ENCODE measurements at regions not wholly inside any gene's neighbourhood (a gene's known extent, or its start where the extent isn't known, plus 50 kb on each side); places are given as distances from the start of the nearest gene placed in this dataset.

GRCh38 chr2:181196401-181196800 lies 216.0 kb downstream of the UBE2E3 start:
- no peak for ATAC-seq
- no peaks in the 10 kb centered on the region for H3K9me2 ChIP-seq (ENCODE audit: insufficient read depth)
- DNase-seq (ENCODE audit: low read depth, low spot score), result no peak
- no peak overlapping the region for H2AFZ ChIP-seq (ENCODE audit: low read depth, low read length, poor library complexity, severe bottlenecking)
- no peaks in the 10 kb centered on the region for H3K79me2 ChIP-seq (ENCODE audit: insufficient read depth, low read length)
- no peak for TF ChIP-seq YY1 (IDR thresholded peaks at IDR 0.05; ENCODE audit: extremely low read depth, insufficient replicate concordance, low read depth, low read length)
- TF ChIP-seq RAD21 (IDR thresholded peaks at IDR 0.05; ENCODE audit: low read depth), result no peak
- no peak for TF ChIP-seq SIN3A (IDR thresholded peaks at IDR 0.05; ENCODE audit: low read depth)
- TF ChIP-seq ZBTB33 (IDR thresholded peaks at IDR 0.05; ENCODE audit: extremely low read depth, insufficient replicate concordance, low read length), result no peak
- no peak for TF ChIP-seq ELF1 (IDR thresholded peaks at IDR 0.05; ENCODE audit: borderline replicate concordance, low read depth)
- no peak for TF ChIP-seq REST (IDR thresholded peaks at IDR 0.05; ENCODE audit: low read depth)
- TF ChIP-seq JUND (IDR thresholded peaks at IDR 0.05), result no peak
- no peak for TF ChIP-seq FOSL1 (IDR thresholded peaks at IDR 0.05; ENCODE audit: low read depth)
- no peak for TF ChIP-seq CTCF (IDR thresholded peaks at IDR 0.05 in 2 of 3, conservative IDR thresholded peaks at IDR 0.05 in 1 of 3; ENCODE audit: borderline replicate concordance in 1 of 3, insufficient read depth in 1 of 3, low read depth in 2 of 3, low read length in 2 of 3)
- TF ChIP-seq POLR2AphosphoS5 (IDR thresholded peaks at IDR 0.05; ENCODE audit: low read depth, low read length), result no peak
- no peak for TF ChIP-seq CEBPB (IDR thresholded peaks at IDR 0.05; ENCODE audit: low read depth)
- ChIA-PET RAD21 (ENCODE audit: low non-redundant PET in 1 of 2, low total read pairs in 2 of 2, uncharacterized antibody in 2 of 2, unreplicated experiment in 2 of 2) (no interaction called here), CTCF (no interaction called here), POLR2A (no interaction called here)
- no peaks in the 10 kb centered on the region for H3K4me1 ChIP-seq (ENCODE audit: control insufficient read depth in 1 of 2, insufficient read depth in 2 of 2, low read length in 2 of 2)
- H3K4me3 ChIP-seq (replicated peaks in 1 of 2; ENCODE audit: low read depth in 1 of 2, low read length in 2 of 2), result no peak overlapping the region
- H3K9ac ChIP-seq (ENCODE audit: low read length), result no peak overlapping the region
- no peaks in the 10 kb centered on the region for H3K36me3 ChIP-seq (ENCODE audit: control insufficient read depth in 1 of 2, insufficient read depth in 2 of 2, low read length in 2 of 2)
- intact Hi-C loops (cut with micrococcal nuclease), result no loop called here
- no peaks in the 10 kb centered on the region for H4K20me1 ChIP-seq (ENCODE audit: insufficient read depth)
- H3K9me3 ChIP-seq (ENCODE audit: control insufficient read depth in 1 of 2, insufficient read depth in 1 of 2, low read depth in 1 of 2, low read length in 2 of 2), result no peaks in the 10 kb centered on the region
- no TSS peak for BruUV-seq (replicated peaks)
- no peak overlapping the region for H3K27ac ChIP-seq (ENCODE audit: low read depth, low read length)
- no peaks in the 10 kb centered on the region for H3K27me3 ChIP-seq (ENCODE audit: insufficient read depth, low read length)
- H3K4me2 ChIP-seq (ENCODE audit: low read length), result no peak overlapping the region

Measured in HCT116 (cell line).